ENCODE measurements at regions not wholly inside any gene's neighbourhood (a gene's known extent, or its start where the extent isn't known, plus 50 kb on each side); places are given as distances from the start of the nearest gene placed in this dataset.

DNA sequence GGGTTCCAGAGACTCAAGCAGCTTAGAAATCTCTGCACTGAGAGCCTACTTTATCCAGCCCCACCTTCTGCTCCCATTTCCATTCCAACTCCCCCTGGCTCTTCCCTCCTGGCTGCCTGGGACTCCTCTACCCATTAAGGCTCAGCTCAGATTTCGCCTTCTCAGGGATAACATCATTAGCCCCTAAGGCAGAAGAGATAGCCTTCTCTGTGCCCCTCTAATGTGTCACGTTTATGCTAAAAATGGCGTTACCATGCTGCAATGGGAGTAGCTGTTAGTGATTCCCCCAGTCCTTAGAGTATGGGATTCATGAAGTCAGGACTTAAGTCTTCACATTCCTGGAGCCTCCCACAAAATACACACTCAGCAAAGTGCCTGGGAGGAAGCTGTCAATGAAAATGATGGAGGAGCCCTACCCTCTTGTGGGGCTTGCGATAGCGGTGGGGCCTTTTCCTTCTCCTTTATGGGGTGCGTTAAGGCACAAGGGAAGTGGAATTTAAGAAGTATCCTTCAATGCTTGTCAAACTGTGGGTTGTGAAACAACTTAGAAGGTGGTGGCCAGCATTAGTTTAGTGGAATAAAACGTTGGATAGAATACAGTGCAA lies 144.7 kb upstream of the COPS8 start:
- no peak for DNase-seq

DNA sequence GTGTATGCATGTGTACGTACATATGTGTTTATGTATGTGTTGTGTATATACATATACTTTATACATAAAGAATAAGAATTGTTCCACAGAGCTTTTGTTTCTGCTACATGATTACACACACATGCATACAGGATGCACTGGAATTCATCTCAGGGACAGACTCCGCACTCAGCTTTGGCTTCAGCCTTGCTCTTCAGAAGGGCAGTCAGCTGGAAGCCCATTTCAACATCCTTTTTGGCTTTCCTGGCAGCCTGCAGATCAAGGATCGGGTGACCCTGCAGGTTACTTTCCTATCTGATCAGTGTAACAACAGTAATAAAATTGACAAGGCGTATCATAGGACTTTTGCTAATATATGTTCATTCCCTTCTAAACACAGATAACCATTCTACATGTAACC lies 144.1 kb upstream of the COPS8 start:
- DNase-seq: no peak

DNA sequence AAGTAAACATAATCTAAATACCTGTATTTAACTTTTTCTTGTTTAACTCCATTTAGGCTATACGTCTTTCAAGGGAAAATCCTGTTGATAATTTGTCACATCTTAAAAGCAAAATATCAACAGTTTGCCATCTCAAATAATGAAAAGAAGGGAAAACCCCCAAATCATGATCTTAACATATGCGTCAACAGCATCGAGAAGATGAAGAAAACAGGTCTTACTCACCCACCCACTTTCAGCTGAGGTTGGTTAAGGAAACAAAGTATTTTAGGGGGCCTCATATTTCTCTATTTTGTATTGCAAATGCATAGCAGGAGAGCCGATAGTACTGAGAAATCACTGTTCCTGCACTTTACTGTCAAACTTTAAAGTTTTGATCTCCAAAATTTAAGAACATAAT lies 143.1 kb upstream of the COPS8 start:
- no peak for DNase-seq

DNA sequence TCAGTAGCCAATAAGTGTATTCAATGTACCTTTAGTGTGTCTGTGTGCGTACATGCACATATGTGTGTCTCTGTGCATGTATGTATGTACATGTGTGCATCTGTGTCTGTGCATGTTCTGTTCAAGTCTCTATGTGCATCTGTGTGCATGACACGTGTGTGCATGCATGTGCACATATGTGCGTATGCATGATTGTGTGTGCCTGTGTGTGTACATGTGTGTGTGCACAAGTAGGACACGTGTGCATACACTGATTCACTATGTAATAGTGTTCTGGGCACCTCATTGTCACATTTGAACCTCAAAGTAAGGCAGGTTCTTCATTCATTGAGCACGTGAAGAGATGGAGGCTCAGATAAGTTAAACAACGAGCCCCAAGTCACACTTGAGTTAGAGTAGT lies 142.6 kb upstream of the COPS8 start:
- DNase-seq: no peak

DNA sequence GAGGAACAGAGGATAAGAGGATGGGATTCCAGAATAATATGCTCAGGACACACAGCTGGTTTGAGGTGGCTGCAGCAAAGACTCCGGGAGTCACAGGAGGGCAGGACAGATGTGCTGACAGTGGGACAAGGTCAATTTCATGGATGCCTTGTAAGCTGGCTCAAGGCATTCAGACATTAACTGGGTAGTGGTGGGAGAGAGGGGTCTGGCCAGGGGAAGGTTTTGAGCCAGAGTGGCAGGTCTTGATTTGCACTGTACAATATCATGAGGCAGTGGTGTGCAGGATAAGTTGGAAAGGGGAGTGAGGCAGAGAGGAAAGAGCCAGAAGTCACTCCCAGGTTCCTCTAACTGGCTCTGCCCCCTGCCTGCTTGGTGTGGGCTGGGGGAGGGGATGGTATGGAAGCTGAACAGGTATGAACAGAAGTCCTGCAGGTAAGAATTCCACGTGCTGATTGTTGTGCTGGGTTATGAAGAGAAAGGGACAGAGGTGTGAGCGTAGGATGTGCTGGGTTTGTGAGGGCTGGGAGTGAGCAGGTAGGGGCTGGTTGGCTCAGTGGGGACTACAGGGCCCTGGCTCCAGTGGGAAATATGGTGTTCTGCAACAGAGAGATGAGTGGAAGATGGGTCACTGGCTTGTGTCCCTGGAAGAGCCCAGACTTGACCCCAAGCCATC lies 141.7 kb upstream of the COPS8 start:
- DNase-seq: no peak

DNA sequence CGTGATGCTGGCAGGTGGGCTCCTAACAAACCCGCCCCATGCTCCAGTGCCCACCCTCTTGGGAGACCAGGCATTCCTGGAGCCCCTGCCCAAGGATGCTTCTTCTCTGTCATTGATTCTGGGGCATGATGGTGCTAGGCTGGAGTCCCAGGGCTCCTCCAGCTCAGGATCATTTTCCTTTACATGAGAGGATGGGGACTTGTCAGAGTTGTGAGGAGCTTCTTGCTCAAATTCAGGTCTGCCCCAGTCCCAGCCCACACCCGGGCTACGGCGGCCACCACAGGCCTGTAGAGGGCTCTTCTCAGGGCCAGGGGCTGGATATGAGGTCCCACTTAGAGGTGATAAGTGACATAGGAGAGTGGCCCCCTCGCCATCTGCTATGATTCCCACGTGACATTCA lies 141.1 kb upstream of the COPS8 start:
- DNase-seq: no peak

DNA sequence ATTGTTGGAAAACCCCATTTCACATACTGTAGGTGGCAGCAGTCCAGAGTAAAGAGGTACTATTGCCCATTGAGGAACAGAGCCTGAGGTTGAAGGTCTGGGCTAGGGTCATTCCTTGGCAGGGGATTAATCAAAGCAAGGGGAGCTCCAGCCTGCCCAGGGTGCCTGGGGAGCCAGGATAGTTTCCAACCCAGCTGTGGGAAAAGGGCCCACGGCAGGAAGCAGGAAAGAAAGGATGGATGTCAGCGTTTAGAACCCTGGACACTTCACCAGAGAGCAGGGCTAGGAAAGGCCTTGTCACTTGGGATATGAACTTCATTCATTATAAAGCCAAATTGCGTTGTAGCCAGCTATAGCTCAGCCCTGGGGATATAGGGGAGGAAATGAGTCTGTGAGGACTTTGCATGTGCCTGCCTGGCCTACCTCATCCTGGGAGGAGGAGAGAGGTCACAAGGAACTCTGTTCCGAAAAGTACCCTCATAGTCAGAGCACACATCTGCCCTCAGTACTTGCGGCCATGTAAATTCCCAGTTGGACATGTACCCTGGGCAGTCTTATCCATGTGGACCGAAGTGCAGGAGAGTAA lies 140.2 kb upstream of the COPS8 start:
- no peak for DNase-seq

DNA sequence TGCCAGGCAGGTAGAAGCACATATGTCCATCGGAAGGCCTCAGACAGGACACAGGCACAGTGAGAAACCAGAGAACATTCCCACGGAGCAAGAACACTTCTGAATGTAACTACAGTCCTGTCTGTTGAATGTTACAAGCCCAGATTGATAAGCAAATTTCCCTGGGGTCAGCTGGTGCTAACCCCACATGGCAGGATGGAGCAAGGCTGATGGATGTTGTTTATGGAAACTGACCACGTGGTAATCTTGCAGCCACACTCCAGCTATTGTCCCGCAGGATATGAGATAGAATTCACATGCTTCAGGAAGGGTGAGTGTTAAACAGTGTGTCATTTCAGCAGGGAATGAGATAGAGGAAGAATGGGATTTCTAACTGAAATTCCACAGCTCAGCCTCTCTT lies 138.8 kb upstream of the COPS8 start:
- DNase-seq: no peak

DNA sequence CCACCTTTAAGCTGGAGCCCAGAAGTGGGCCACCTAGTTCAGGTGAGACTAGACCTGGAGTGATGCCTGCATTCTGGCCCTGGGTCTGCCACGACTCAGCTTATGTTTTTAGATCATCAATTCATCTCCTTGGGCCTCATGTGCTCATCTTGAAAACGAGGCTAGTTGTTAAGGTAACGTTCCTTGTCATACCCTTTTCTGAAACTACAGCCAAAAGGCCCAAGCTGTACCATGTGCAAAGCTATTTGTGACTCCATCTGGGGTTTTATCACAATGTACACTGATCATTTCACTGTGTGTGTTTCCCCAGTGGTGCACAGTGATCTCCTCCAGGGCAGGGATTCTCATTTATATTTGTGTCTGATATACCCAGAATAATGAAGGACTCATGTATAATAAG lies 138.4 kb upstream of the COPS8 start:
- DNase-seq: no peak

DNA sequence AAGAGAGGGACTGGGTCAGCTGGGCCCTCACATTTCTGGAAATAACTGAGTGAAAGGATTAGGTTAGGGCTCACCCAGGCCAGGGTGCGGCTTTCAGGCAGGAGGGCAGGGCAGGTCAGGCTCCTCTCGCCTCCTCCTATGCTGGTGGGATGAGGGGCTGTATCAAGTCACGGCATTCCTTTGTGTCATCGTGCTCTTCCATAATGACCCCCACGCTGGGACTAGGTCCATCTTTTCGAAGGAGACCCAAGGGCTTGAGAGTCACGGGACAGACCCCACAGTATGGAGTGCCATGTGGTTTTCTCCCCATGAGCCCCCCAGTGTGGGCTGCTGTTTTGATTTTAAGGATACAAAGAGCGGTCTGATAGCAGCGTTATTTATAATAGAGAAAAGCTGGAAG lies 137.8 kb upstream of the COPS8 start:
- DNase-seq: no peak

DNA sequence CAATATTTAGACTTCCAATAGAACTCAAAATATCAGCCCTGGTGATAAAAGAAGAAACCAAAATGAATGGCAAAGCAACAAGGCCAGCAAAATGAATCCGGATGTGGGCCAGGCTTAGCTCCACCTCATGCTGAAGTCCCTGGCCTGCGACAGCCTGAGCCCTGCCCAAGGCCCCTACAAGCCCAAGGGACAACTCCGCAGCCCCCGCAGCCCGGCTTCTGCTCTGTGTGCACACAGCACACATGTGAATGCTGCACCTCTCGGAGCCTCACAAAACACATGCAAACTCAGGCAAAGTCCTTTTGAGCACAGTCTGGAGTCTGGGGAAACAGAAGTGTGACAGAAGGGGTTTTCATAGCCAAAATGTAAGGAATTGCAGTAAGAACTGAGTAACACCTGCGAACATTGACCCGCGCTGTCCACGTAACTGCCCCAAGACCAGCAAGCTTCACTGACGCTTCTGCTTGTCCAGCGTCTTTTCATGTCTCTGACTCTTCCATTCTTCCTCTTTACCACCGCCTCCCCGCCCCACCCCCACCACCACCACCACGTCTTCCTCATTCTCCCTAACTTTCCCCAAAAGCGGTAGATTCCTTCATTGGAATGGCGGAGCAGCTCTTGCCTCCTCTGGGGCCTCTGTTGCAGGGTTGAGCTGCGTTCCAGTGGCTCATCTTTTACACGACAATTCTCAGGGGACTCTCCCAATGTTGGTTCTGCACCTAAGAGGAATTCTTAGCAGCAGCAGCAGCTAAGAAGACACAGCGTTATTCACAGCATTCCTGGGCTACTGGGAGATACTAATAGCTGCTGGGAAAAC lies 136.4 kb upstream of the COPS8 start:
- DNase-seq: no peak

DNA sequence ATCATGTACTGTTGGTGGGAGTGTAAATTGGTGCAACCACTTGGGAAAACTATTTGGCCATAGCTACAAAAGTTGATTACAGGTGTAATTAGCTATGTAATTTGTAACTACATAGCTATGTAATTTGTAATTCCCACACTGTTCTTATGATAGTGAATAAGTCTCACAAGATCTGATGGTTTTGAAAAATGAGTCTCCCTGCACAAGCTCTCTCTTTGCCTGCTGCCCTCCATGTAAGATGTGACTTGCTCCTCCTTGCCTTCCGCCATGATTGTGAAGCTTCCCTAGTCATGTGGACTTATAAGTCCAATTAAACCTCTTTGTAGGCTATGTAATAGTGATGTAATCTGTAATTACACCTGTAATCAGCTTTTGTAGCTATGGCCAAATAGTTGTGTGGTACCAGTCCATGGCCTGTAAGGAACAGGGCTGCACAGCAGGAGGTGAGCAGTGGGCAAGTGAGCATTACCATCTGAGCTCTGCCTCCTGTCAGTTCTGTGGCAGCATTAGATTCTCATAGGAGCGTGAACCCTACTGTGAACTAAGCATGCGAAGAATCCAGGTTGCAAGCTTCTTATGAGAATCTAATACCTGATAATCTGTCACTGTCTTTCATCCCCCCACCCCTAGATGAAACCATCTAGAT lies 133.7 kb upstream of the COPS8 start:
- no peak for DNase-seq

DNA sequence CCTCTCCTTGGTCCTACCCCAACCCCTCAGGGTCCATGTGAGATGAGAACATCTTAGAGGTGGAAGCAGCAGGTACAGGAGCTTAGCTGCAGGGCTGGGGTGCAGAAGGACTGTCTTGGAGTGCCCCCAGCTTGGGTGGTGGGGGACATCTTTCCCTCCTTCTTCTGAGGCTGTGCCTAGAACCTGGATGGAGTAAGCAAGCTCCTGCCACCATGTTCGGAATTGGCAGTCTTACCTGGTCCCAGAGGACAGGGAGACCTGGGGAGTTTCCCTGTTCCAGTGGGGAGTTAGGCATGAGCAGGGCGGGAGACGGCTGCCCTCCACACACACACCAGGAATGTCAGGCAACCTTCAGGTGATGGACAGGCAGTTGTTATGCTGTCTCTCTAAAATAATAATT lies 131.0 kb upstream of the COPS8 start:
- no peak for DNase-seq

DNA sequence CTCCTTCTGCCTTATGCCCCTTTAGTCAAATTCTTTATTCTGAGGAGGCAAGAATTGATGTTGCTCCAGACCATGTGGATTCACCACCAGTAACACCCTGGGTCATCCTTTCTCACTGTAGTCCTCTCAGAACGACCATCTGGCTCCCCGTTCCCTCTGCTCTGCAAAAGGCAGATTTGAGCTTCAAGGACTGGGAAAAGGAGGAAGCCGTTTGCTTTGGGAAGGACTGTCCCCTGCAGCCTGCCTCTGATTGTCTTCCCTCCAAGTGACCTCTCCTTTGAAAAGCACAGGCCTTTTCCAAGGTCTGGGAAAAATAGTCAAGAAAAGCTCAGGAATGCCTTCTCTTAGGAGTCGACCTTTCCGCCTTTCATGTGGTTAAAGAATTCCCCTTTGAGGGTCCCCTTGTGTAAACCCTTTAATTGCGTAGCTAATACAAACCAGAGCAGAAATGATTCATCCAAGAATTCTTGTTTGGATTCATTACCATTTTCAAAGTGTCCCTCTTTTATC lies 130.1 kb upstream of the COPS8 start:
- DNase-seq: no peak

DNA sequence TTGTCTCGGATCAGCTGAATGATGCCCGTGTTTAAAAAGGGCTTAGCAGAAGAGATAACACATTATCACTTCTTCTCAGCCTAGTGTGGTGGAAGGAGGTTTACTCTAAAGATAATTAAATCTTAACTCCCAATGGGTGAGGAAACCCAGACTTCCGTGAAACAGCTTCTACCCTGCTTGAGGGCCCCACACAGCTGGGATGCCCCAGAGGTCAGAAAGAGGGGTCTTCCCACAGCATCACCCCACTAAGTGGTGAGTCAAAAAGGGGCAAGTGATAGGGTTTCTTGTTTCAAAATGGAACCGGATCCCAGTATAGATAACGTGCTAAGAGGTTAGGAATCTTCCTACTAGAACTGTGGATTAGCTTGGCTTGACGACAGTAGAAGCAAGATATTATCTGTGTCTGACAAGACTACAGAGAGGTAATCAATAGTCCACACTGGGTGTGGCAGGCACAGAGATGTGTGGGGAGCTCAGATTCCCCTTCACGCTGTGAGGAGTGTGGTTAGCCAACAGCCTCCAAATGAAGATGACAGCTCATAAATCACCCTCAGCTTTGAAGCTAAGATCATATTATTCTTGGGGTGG lies 129.6 kb upstream of the COPS8 start:
- DNase-seq: no peak

DNA sequence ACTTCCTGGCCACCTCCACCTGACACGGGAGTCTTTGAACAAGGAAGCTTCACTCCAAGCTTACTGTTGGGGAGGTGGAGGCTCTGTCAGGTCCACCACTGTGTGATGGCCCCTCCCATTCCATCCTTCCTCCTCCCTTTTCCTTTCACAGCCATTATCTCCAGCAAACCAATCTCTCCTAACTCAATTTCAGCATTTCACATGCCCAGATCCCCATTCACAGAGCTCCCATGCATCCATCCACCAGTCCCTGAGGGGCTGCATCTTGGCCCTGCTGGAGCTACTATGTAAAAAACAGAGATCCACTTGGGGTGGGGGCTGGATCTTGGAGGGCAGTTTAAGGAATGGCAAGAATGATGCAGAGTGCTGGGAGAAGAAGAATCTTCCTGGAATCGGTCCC lies 129.0 kb upstream of the COPS8 start:
- no peak for DNase-seq

DNA sequence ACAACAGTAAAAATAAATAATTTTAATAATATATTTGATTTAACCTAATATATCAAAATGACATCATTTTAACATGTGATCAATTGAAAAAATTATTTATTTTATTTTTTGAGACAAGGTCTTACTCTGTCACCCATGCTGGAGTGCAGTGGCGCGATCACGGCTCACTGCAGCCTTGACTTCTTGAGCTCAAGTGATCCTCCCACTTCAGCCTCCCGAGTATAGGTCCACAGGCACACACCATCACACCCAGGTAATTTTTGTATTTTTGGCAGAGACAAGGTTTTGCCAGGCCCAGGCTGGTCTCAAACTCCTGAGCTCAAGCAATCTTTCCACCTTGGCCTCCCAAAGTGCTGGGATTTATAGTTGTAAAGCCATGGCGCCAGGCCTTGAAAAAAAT lies 126.7 kb upstream of the COPS8 start:
- no peak for DNase-seq

DNA sequence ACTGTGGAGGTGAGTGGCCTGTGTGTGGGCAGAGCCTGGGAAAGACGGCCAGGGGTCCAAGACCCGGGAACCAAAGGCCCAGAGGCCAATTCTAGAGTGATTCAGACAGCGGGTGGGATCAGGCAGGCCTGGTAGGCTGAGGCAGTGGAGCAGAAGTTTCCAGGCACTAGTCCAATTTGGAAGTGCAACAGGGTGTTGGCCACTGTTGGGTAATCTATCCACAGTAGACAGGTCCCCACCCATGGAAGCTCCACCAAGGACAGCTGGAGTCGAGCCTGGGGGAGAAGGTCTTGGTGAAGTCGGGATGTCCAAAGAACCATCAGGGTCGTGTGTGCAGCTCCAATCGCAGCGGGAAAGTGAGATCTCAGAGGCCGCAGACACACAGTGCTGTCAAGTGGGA lies 125.8 kb upstream of the COPS8 start:
- no peak for DNase-seq

DNA sequence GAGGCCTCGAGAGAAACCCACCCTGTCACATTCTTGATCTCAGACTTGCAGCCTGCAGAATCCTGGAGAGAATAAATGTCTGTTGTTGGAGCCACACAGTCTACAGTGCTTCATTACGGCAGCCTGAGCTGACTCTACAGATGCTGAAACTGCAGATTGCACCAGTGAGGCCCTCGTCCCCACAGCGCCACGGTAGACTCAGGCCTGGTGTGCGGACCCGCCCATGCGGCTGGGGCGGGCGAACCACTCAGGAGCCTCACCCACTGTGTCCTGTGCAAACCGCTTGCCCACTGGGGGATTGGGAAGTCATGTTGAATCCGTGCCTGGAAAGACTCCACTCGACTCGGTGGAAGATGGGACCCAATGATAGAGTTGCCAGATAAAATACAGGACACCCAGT lies 125.2 kb upstream of the COPS8 start:
- DNase-seq: no peak

DNA sequence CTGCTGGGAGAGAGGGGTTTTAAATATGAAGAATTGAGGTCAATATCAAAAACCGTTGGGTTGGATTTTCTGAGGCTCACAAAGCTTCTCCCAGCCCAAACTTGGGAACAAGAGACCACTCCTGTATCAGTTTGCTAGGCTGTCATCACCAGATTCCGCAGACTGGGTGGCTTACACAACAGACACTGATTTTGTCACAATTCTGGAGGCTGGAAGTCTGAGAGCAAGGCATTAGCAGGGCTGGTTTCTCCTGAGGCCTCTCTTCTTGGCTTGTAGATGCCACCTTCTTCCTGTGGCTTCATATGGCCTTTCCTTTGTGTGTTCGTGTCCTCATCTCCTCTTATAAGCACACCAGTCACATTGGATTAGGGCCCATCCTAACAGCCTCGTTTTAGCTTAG lies 122.9 kb upstream of the COPS8 start:
- DNase-seq: no peak

DNA sequence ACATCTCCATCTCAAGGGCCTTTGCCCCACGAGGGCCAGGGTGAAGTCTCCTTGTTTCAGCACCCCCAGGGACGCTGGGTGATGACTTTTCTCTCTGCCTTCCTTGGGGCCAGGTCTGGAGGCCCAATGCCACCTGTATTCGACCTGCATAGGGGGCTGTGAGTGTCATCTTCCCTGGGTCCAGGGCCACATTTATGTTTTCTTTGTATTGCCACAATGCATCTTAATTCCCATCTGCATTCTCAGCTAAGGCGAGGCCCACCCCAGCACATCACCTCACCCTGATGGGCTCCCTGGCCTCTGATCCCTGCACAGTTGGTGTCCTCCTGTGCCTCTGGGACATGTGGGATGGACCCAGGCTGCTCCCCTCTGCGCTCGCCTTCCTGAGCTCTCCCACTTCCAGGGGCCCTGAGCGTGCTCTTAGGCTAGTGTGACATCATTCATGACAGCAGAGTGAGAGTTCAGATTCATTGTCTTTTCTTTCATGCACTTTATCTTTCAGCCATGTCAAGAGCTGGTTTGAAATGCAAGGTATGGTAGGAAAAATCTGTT lies 122.0 kb upstream of the COPS8 start:
- DNase-seq: no peak

DNA sequence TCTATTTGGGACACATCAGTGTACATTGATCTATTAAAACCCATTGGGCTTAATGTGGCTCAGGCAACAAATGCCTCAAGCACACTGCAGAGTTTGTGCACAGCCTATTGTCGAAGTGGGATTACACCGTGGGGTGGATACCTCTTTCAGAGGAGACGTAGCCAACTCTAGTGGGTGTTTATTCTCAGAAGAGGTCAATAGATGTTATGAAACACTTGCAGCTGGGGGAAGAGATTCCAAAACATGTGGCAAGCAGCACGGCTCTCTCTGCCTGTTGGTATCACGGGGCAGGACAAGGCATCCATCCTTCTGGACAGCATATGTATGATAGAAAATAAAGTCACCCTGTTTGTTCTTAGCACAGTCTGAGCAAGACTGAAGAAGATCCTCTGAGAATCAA lies 121.4 kb upstream of the COPS8 start:
- no peak for DNase-seq
